ENCODE measurements at regions not wholly inside any gene's neighbourhood (a gene's known extent, or its start where the extent isn't known, plus 50 kb on each side); places are given as distances from the start of the nearest gene placed in this dataset.

DNA sequence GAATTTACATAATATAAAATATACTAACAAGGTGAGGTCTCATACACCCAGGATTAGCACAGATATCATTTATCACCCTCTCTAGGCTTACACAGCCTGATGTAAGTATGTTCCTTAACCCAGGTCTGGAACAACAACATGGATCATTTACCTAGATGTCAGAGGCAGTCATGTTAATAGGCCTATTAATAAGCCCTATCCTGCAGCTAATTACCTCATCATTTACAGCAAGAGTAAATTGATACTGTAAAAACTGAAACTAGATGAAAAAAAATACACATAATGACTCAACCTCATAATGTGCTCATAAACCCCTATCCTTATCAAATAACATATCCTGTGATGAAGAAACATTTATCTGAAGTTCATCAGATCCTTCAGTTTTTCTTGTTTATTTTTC is 334.3 kb upstream of the MANEA start:
- DNase-seq (ENCODE audit: low read depth in 2 of 2): no peak

DNA sequence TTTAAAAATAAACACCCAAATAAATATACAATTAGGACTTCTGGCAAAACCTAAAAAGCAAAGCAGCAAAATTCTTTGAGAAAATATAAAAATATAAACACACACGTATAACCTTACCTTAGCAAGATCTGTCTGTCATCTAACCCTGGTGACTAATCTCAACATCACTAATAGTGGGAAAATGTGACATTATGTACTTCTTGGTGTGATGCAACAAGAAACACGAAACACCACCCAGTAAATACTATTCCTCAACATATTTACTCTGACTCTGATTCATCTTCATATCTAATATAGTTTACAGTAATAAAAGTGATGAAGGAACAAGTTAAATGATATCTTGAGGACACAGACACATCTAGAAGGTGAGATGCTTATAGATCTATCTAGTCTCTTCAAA is 332.6 kb upstream of the MANEA start:
- DNase-seq (ENCODE audit: low read depth in 2 of 2): no peak

DNA sequence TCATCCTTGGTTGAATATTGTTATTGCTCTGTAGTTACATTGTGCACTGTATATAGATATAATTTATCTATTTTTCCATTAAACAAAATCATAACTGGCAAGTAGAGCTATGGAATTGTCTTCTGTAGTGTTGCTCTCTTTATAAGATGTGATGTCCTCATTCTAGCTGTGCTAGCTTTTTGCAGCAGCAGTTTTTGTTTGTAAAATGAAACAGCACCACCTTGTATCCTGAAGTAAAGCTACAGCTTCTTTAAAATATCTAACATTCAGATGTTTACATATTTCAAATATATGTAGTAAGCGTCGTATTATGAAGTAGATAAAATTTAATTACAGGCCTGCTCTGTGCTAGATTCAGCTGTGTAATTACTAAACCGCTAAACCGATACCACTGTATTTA is 328.8 kb upstream of the MANEA start:
- no peak for DNase-seq (ENCODE audit: low read depth in 2 of 2)

DNA sequence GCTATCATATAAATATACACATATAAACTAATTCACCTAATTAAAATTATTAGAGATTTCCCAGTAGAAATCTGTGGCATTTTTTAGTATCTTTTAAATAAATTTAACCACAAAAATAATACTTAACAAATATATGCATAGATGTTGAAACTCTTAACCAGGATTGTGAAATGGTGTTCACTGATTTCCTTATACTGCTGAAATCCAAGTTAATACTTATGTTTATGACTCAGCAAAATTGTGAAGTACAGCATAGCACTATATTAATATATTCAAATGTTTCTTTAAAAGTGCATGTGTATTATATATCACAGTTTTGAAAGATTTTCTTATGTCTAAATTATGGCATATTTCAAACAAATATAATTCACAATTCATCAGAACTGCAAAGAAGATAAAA is 328.2 kb upstream of the MANEA start:
- DNase-seq (ENCODE audit: low read depth in 2 of 2): no peak

DNA sequence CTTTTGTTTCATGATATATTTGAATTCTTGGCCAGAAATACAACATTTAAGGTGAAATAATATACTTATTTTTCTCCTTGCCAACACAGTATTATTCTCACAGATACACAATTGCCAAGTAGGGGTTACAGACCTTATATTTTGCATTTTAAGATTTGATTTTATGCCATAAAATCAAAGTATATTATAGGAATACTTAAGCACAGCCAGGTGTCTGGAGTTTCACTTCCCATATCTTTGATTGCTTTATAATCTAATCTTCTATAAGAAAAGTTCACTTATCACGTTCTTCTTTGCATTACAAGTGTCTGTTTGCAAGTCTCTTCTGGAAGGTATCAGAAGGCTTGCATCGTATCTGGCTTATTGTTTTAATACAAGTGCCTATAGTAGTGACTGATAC is 327.7 kb upstream of the MANEA start:
- no peak for DNase-seq (ENCODE audit: low read depth in 2 of 2)

DNA sequence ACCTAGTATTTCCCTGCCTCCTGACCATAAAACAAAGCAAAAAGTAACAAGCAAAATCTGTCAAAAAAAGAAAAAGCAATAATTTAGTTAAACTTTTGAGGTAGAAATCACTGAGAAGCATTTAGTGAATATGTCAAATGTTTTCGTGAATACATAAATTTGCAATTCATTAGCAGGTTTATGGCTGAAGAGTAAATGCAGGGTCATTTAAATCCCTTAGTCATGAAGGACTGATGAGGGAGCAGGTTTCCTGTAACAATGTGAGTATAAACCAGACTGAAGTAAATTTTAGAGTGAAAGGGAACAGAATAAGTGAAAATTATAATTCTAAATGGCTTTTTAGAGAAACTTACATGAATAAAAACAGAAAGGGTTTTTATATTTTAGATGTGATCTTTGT is 313.5 kb upstream of the MANEA start:
- DNase-seq (ENCODE audit: low read depth in 2 of 2): no peak

DNA sequence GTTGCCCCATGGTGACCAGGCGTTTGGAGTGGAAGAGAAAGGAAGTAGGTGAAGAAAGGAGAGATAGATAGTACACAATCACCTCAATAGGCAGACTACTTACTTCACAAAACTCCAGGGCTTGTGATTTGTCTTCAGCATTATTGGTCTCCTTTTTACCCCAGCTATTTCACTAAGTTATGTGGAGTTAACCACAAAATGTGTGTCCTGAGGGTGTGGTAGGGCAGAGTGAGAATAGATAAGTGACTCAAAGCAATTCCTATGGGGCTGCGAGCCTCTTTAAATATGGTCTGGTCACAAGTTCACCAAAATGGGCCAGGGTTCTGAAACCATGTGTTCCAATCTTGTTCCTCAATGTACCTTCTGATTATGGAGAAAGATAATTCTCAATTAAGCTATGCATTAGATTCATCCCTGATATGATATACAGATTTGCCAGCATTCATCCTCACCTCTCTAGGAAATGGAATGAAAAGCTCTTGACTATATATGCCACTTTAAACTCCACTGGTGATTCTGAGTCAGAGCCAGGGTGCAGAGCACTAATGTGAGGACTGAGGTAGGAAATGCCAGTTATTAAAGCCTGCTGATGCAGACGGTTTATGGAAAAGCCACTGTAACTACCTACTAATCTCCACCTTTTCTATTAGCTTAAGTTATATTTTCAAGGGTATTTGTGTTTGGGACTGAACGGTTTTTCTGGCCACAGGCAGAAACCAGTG is 310.6 kb upstream of the MANEA start:
- no peak for DNase-seq (ENCODE audit: low read depth in 2 of 2)

DNA sequence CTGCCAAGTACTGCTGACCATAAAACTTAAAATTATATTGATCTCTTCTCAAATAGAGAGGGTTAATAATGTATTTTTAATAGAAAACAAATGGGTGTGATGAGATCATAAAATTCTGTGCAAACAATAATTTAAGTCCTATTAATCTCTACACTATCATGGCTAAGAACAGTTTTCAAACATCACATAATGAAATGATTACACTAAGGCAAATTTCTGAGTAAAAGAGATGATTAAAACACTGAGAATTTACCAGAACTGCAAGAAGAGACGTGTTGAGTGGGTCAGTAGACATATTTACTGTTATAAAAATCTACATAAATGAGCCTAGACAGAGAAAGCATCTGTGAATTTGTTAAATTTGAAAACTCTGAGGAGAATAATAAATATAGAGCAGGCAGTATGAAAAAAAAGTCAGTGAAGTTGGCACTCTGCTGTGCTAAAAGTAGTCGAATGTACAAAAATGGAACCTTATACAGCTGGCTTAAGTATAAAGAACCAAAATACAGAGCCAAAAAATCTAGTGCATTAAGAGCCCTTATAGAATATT is 302.6 kb upstream of the MANEA start:
- no peak for DNase-seq (ENCODE audit: low read depth in 2 of 2)

DNA sequence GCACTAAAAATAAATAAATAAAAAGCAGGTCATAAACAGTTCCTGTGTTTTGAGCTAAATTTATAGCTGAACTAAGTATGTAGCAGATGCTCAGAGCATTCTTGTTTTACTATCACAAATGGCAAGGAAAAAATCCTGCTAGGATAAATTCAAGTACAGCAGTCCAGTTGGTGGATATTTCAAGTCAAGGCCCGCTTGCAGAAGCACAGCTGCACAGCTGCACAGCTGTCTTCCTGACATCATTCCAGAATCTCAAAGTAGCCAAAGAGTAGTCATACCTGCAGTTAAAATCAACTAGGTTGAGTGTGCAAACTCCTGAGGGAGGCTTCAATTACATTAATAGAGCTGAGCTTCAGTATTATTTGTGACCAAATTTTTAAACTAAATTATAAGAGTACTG is 297.7 kb upstream of the MANEA start:
- no peak for DNase-seq (ENCODE audit: low read depth in 2 of 2)

DNA sequence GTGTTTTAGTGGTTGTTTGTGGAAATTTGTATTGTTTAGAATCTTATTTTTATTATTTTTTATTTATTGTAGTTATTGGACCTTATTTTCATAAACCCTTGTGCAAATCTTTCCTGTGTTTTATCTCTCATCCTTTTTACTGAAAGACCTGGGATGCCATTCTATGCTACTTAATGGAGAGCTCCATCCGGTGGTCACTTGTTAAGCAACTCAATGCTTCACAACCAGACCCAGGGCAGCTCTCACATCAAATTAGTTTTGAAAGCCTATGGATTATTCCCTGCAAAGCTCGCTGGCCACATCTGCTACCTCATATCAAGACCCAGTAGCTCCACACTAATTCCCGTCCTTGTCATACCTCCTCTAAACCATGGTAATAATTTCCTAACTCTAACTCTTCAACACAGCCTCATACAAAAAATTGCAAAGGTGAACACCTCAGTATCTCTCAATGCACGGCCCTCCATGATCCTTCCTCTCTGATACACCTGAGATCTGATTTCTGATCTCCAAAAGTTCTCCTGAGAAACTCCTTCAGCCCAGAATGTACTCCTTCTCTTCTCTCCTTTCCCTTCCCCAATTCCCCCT is 296.6 kb upstream of the MANEA start:
- no peak for DNase-seq (ENCODE audit: low read depth in 2 of 2)

DNA sequence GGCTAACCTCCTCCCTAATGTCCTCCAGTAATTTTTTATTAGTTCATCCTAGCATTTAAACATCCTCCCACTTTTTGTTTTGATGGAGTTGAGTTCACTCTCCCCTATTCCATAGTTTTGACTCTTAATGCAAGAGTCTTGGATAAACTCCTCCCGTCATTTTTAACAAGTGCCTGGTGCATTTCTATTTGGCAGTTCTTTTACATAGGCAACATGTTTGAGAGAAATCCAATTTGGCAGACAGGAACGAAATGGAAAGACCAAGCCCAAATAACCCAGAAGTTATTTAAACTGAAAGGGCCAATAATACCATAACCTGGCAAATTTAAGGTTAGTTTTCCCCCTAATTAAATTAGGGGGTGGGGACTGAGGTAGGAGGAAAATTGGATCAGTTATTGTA is 291.5 kb upstream of the MANEA start:
- no peak for DNase-seq (ENCODE audit: low read depth in 2 of 2)

DNA sequence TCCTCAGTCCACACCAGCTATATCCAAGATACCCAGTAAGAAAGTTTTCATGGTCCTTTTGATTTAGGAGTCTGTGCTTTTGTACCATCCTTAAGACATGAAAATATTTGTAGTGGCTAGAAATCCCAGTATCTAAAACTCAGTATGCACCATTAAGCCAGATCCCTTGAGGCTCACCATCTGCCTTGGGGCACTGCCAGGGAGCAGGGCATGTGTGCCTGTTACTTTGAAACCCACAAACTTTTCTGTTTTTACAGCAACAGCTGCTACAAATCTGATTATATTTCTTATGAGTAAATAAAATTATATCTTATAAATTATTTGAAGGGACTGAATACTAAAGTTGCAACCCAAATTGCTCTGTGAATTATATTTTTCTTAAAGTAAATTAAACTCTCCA is 290.5 kb upstream of the MANEA start:
- no peak for DNase-seq (ENCODE audit: low read depth in 2 of 2)

DNA sequence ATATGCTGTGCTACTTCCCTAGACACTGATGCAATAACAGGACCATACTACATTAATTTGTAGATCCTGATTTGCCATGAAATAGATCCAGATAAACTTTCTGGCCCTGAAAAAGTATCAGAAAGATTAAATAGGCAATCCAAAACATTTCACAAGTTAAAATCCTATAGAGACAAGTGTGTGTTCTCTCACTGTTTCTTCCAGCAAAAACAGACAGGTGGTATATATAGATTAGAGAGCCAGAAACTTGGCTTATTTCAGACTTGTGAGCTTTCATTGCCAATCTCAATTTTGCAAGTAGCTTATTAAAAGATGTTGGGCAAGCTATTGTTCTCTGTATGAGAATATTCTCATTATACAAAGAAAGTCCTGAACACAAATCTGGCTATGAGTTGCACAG is 289.1 kb upstream of the MANEA start:
- no peak for DNase-seq (ENCODE audit: low read depth in 2 of 2)

DNA sequence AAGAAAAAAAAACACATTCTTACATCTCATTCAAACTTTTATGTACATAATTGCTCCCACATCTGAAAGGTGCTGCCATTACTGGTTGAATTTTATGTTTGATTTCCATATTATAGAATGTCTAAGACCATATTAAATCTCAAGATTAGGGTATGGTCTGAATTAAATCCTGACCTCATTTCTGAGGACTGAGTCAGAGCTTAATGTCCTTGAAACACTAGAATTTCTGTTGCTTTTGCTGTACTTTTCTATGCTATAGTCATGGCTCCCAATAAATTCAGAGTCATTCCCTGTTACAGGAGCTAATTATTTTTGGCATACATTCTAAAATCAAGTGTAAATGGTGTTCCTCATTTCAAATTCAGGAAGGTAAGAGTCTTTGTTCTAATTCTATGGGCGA is 285.3 kb upstream of the MANEA start:
- DNase-seq (ENCODE audit: low read depth in 2 of 2): no peak

DNA sequence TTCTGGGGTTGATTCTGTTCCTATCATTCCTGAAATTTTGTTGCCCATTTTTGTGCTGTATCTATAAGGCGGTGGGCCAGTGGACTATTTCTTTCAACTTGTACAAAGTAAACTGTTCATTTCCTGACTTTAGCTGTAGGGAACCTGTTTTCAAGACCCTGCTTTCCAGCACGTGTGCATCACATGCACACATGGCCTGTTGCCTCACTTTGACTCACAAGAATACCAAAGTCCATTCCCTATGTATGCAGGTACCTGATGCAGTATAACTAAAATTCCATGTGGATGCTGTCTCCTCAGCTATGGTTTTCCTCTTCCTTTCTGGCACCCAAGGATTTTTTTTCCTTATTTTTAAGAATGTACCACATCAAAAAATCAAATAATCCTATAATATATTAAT is 284.1 kb upstream of the MANEA start:
- DNase-seq (ENCODE audit: low read depth in 2 of 2): no peak

DNA sequence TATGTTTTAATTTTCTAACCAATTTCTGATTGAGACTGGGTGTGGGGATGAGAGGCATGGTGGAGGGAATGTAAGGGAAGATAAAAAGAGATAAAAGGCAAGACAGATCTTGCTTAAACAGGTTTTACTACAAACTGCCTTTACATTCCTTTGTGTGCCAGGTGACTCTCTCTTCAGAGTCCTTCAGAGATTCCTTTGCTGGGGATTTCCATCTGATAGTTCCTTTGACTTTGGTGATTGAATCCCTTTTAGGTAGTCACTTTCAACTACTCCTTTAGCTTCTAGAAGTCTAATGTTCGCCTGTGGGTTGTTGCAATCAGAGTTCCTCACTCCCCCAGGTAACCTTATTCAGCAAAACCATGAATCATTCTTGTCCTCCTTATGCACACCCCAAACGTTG is 283.3 kb upstream of the MANEA start:
- DNase-seq (ENCODE audit: low read depth in 2 of 2): no peak

DNA sequence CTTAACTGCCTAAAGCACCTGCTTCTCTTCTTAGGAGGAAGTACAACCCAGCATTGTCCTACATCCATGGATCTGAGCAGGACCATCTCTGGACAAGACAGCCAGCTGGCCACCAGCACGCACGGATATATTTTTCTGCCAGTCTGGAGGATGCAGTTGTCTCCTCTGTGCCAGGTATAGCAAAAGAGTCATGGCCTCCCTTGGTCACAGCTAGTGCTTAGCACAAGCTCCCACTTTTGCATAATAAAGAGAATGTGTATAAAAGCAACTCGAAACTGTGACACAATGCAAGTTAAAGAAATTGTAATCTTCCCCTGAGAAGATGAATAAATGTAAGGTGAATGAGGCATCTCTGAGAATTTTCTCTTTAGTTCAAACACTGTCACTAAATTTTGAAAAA is 267.8 kb upstream of the MANEA start:
- DNase-seq (ENCODE audit: low read depth in 2 of 2): no peak

DNA sequence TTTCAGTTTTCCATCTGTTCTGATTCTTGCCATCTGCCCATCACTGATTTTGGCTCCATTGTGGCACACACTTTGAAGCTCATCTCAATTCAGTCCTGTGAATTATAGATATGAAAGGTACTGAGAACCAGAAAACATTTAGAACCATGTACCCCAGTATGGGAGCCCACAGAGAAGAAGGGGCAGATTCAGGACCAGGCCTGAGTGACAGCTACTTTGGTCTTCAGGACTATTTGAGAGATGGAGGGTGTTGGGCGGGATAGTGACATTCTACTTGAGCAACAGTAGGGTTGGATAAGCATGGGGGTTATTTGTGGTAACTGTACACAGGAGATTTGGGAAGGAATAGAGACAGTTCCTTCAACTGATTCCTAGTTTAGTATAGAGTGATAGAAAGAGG is 259.2 kb upstream of the MANEA start:
- DNase-seq (ENCODE audit: low read depth in 2 of 2): no peak

DNA sequence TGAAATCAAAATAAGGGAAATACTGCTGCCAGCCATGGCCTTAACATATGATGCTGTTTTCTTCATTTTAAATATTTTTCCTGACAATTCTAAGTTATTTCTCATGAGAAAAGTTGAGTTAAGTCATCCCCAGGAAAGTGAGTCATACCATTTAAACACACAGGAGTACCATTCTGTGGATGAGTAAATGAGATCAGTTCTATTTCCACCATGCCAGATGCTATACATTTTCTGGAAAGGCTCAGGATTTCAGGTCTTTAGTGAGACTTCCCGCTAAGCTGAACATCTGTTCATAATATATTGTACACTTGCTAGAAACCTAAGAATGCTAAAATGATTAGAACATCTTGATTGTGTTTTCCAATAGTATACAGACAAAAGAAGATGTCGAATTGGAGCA is 256.2 kb upstream of the MANEA start:
- no peak for DNase-seq (ENCODE audit: low read depth in 2 of 2)

DNA sequence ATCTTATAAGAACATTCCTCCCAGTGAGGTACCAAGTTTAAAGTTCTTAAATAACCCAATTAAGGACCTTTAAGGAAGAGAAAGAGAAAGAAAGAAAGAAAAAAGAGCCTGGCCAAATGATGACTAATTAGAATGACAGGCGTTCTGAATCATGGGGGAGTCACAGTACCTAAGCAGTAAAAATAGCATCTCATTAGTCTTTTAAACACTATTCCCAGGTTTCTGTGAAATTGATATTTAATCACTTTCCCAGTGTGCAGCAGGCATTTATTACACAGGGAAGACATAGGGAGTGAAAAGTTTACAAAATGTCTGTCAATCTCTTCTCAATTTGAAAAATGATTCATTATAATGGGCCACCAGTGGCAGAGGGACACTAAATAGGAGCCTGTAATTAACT is 251.4 kb upstream of the MANEA start:
- no peak for DNase-seq (ENCODE audit: low read depth in 2 of 2)

DNA sequence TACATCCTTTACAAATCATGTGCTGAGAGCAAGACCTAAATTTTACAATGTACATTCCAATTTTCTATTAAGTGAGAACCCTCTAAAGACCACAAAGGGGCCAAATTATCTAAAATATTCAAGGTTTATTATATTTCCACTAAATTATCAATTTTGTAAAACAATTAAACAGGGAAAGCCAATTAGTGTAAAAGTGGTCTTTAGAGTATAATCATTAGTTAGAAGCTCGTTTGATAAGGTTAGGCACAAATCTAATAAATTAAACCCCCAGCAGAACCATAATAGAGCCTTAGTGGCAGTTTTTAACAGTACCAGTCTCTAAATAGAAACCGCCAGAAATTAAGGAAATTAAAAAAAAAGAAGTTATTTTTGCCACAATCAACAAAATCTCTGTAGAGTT is 249.1 kb upstream of the MANEA start:
- no peak for DNase-seq (ENCODE audit: low read depth in 2 of 2)

DNA sequence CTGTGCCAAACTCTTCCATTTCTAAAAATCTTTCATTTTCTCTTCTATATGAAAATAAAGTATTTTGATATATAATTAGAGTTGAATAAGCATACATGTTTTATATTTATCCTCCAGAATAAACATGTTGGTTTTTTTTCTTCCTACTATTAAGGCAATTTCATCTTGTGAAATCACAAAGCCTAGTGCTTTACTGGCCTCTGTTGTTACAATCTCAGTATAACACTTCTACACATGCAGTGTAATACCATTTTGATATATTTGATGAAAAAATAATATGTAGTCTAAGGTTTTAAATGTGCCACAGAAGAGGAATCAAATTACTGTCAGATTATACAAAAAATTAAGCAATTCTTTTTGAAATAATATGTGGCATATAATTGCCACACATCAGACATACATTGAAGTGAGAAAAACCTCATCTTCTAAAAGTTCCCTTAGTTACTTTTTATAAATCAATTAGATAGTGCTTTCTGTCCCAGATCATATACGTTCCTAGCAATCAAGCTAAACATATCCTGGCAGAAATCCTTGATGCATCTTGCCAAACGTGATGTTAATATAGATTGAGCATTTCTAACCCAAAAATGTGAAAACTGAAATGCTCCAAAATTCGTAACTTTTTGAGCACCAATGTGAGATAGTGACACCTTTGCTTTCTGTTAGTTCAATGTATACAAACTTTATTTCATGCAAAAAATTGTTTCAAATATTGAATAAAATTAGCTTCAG is 225.1 kb upstream of the MANEA start:
- no peak for DNase-seq (ENCODE audit: low read depth in 2 of 2)

DNA sequence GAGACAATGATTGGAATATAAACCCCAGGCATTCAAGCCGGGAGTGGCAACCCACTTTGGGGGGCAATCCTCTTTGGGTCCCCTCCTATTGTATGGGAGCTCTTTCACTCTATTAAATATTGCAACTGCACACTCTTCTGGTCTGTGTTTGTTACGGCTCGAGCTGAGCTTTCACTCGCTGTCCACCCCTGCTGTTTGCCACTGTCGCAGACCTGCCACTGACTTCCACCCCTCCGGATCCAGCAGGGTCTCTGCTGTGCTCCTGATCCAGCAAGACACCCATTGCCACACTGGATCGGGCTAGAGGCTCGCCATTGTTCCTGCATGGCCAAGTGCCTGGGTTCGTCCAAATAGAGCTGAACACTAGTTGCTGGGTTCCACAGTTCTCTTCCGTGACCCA is 222.8 kb upstream of the MANEA start:
- no peak for DNase-seq (ENCODE audit: low read depth in 2 of 2)
